ENCODE measurements at regions not wholly inside any gene's neighbourhood (a gene's known extent, or its start where the extent isn't known, plus 50 kb on each side); places are given as distances from the start of the nearest gene placed in this dataset.

GRCh38 chr9:108803428-108804065 lies 52.2 kb downstream of the ACTL7B start:
- DNase-seq = no peak
- H4K20me1 ChIP-seq (ENCODE audit: insufficient read depth, low read length) = no peaks in the 10 kb centered on the region
- H3K27ac ChIP-seq (ENCODE audit: low read depth in 1 of 2, low read length in 2 of 2) = no peak overlapping the region
- H3K4me2 ChIP-seq (replicated peaks; ENCODE audit: extremely low read depth, low read length, poor library complexity, severe bottlenecking) = no peak overlapping the region
- H3K4me1 ChIP-seq (ENCODE audit: control insufficient read depth in 1 of 2, insufficient read depth in 2 of 2, low read length in 2 of 2) = no peaks in the 10 kb centered on the region
- H3K27me3 Mint-ChIP-seq (ENCODE audit: low read depth in 3 of 3) = peaks cover 0 to 5% (median 0%) of the 10 kb centered on the region in 3 donors
- no peak overlapping the region for H2AFZ ChIP-seq (ENCODE audit: insufficient read depth, low read depth, low read length, poor library complexity, severe bottlenecking)
- H3K4me1 Mint-ChIP-seq = peaks cover 11% of the 10 kb centered on the region
- no peaks in the 10 kb centered on the region for H3K36me3 ChIP-seq (replicated peaks in 1 of 2; ENCODE audit: control insufficient read depth in 1 of 2, insufficient read depth in 2 of 2, low read length in 2 of 2)
- no peak overlapping the region for H3K4me3 Mint-ChIP-seq
- H3K4me3 ChIP-seq (replicated peaks in 1 of 3; ENCODE audit: low read depth in 2 of 3, low read length in 3 of 3) = no peak overlapping the region
- no peaks in the 10 kb centered on the region for H3K36me3 Mint-ChIP-seq
- H3K27me3 ChIP-seq (ENCODE audit: control insufficient read depth in 2 of 2, insufficient read depth in 2 of 2, low read length in 2 of 2) = no peaks in the 10 kb centered on the region
- intact Hi-C loops (cut with micrococcal nuclease) = no loop called here
- TF ChIP-seq, protein P1, sequence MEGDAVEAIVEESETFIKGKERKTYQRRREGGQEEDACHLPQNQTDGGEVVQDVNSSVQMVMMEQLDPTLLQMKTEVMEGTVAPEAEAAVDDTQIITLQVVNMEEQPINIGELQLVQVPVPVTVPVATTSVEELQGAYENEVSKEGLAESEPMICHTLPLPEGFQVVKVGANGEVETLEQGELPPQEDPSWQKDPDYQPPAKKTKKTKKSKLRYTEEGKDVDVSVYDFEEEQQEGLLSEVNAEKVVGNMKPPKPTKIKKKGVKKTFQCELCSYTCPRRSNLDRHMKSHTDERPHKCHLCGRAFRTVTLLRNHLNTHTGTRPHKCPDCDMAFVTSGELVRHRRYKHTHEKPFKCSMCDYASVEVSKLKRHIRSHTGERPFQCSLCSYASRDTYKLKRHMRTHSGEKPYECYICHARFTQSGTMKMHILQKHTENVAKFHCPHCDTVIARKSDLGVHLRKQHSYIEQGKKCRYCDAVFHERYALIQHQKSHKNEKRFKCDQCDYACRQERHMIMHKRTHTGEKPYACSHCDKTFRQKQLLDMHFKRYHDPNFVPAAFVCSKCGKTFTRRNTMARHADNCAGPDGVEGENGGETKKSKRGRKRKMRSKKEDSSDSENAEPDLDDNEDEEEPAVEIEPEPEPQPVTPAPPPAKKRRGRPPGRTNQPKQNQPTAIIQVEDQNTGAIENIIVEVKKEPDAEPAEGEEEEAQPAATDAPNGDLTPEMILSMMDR (IDR thresholded peaks at IDR 0.05) = no peak
- H3K9me3 ChIP-seq (replicated peaks in 1 of 2; ENCODE audit: control insufficient read depth in 1 of 2, insufficient read depth in 1 of 2, low read length in 2 of 2) = no peaks in the 10 kb centered on the region
- peaks cover 0 to 2% (median 0%) of the 10 kb centered on the region in 7 donors for H3K9me3 Mint-ChIP-seq
- H3K9ac ChIP-seq (ENCODE audit: insufficient read depth, low read length, poor library complexity, severe bottlenecking) = no peak overlapping the region
- H3K27ac Mint-ChIP-seq = no peak overlapping the region
- H3K79me2 ChIP-seq (ENCODE audit: insufficient read depth, low read length) = no peaks in the 10 kb centered on the region
- no CpG with 5 or more reads among the region's 3 CpGs for WGBS (ENCODE audit: insufficient coverage)

DNA sequence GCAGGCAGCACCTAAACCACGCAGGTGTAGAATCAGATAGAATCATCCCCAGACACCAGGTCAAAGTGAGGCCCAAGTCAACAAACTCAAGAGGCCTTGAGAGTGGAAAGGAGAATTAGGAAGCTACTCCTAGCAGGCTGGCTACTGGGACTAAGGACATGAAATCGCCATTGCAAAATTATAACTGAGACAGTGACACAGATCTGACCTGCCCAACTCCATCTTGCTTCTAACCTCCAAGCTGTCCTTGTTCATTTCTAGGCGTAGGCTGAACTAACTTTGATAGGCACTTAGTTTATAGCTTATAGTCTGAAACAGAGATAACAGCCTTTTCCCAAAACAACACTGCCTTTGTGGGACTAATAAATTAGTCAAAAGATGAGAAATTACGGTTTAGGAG lies 52.8 kb downstream of the ACTL7B start:
- Histone ChIP-seq H2AFZ (ENCODE audit: insufficient read depth, low read depth, low read length, poor library complexity, severe bottlenecking) (no peak overlapping the region), H3K4me2 (replicated peaks; ENCODE audit: extremely low read depth, low read length, poor library complexity, severe bottlenecking) (no peak overlapping the region), H3K27ac (ENCODE audit: low read depth in 1 of 2, low read length in 2 of 2) (no peak overlapping the region), H3K27me3 (ENCODE audit: control insufficient read depth in 2 of 2, insufficient read depth in 2 of 2, low read length in 2 of 2) (no peaks in the 10 kb centered on the region), H3K9ac (ENCODE audit: insufficient read depth, low read length, poor library complexity, severe bottlenecking) (no peak overlapping the region), H3K9me3 (replicated peaks in 1 of 2; ENCODE audit: control insufficient read depth in 1 of 2, insufficient read depth in 1 of 2, low read length in 2 of 2) (no peaks in the 10 kb centered on the region), H3K4me3 (replicated peaks in 1 of 3; ENCODE audit: low read depth in 2 of 3, low read length in 3 of 3) (no peak overlapping the region), H3K79me2 (ENCODE audit: insufficient read depth, low read length) (no peaks in the 10 kb centered on the region), H3K36me3 (replicated peaks in 1 of 2; ENCODE audit: control insufficient read depth in 1 of 2, insufficient read depth in 2 of 2, low read length in 2 of 2) (no peaks in the 10 kb centered on the region), H3K4me1 (ENCODE audit: control insufficient read depth in 1 of 2, insufficient read depth in 2 of 2, low read length in 2 of 2) (no peaks in the 10 kb centered on the region), H4K20me1 (ENCODE audit: insufficient read depth, low read length) (no peaks in the 10 kb centered on the region)
- Mint-ChIP-seq H3K36me3 (no peaks in the 10 kb centered on the region), H3K27me3 (ENCODE audit: low read depth in 3 of 3) (peaks cover 0 to 5% (median 0%) of the 10 kb centered on the region in 3 donors), H3K4me3 (no peak overlapping the region), H3K27ac (no peak overlapping the region), H3K9me3 (peaks cover 0 to 2% (median 0%) of the 10 kb centered on the region in 7 donors), H3K4me1 (peaks cover 11% of the 10 kb centered on the region)
- WGBS (ENCODE audit: insufficient coverage) = no CpG with 5 or more reads among the region's 4 CpGs
- intact Hi-C loops (cut with micrococcal nuclease) = no loop called here
- TF ChIP-seq, protein P1 (IDR thresholded peaks at IDR 0.05) = no peak
- no peak for DNase-seq

All from CD14-positive monocyte (primary cell).